ENCODE measurements at regions not wholly inside any gene's neighbourhood (a gene's known extent, or its start where the extent isn't known, plus 50 kb on each side); places are given as distances from the start of the nearest gene placed in this dataset.
A peak's percentile ranks its signal among the peaks of the same experiment; 100 is the strongest.
"Not testable (repeated sequence)": the region's sequence is repeated elsewhere in the genome, so short reads cannot be mapped to it uniquely, and the experiment has no call there.

- DNase-seq = no peak
These were observed 255.7 kb upstream of the AR start for GRCh38 chrX:67288156-67288555.

GRCh38 chrX:67289055-67289499 lies 254.7 kb upstream of the AR start:
- no peak for DNase-seq

- DNase-seq = no peak
These were observed 253.2 kb upstream of the AR start for GRCh38 chrX:67290489-67291220.

DNA sequence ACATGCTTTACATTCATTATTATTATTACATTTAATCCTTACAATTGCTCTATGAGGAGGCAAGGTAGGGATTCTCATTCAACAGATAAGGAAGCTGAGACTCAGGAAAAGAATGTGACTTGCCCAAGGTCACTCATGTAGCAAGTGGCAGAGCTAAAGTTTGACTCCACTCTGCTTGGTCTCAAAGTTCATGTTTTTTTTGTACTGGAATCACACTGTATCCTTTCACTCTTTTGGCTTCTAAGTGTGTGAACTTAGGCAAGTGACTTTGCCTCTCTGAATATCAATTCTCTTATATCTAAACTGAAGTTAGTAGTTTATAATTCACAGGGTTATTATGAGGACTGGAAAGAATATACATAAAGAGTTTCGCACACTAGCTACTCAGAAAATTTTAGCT lies 247.9 kb upstream of the AR start:
- no peak for DNase-seq

GRCh38 chrX:67296395-67296794 lies 247.4 kb upstream of the AR start:
- no peak for DNase-seq

DNA sequence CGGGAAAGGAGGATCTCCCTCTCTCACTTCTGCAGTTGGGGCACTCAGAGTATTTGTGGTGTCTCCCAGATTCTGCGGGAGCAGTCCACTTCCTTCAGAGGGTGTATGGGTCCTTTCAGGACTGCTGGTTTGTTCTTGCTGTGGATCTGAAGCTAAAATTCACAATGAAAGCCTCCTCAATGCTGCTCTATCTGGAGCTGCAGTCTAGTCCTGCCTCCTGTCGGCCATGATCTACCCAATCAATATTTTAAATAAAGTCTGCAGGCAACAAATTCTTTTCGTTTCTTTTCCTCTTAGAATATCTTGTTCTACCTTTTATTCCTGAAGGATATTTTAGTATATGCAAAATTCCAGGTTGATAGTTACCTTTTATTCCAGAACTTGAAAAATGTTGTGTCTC lies 226.1 kb upstream of the AR start:
- DNase-seq = no peak

GRCh38 chrX:67328476-67328875 lies 215.3 kb upstream of the AR start:
- DNase-seq = no peak

- no peak for DNase-seq
These were observed 209.5 kb upstream of the AR start for GRCh38 chrX:67334323-67334722.

DNA sequence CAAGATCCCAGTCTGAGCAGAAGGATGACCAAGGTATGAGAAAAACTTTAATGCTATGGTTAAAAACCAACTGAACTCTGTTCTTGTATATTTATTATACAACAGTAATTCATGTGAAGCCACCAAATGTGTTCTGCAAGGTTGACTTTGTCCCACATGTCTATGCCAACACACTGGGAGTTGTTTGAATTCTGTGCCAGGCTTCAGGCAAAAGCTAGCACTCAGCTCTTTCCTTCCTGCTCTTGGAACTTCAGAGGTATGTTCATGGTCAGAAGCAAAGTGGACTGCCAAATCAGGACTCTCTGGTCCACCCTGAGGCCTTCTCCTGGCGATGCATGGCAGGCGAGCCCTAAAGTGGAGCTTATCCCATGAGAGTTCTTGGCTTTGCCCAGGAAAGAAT lies 205.6 kb upstream of the AR start:
- DNase-seq = no peak

DNA sequence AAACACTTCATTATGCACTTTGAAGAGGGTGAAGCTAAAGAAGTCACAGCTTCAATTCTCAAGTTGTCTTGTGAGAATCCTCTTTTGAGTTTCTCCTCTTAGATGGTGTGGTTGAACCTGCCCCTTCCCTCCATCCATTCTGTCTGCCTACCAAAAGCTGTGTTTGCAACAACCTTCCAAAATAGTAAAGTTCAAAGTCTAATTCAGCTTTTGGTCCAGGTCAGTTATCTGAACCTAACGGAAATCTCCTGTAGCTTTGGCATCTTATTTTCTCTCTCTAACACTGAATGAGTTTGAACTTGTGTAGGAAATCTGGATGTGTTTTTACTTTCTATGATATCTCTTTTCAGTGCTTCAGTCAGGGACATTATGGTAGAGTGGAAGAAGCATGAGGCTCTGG lies 201.7 kb upstream of the AR start:
- DNase-seq = no peak

GRCh38 chrX:67346225-67346624 lies 197.6 kb upstream of the AR start:
- no peak for DNase-seq

DNA sequence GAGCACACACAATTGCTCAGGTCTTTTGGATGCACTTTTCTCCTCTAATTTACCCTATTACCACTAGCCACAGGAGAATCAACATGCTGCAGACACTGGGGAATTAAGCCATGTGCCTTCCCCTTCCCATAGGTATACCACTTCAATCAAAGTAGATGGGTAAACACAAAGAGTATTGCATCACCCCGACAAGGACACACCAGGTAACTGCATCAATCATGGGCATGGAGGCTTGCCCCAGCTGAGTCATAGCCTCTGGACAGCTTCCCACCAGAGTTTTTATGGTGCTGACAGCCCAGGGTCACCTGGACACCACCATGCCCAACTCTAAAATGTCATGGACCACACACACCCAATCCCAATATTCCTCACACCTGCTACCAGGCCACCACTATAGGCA lies 197.2 kb upstream of the AR start:
- no peak for DNase-seq

- no peak for DNase-seq
These were observed 196.7 kb upstream of the AR start for GRCh38 chrX:67347145-67347544.

GRCh38 chrX:67351411-67351810 lies 192.4 kb upstream of the AR start:
- DNase-seq = no peak

DNA sequence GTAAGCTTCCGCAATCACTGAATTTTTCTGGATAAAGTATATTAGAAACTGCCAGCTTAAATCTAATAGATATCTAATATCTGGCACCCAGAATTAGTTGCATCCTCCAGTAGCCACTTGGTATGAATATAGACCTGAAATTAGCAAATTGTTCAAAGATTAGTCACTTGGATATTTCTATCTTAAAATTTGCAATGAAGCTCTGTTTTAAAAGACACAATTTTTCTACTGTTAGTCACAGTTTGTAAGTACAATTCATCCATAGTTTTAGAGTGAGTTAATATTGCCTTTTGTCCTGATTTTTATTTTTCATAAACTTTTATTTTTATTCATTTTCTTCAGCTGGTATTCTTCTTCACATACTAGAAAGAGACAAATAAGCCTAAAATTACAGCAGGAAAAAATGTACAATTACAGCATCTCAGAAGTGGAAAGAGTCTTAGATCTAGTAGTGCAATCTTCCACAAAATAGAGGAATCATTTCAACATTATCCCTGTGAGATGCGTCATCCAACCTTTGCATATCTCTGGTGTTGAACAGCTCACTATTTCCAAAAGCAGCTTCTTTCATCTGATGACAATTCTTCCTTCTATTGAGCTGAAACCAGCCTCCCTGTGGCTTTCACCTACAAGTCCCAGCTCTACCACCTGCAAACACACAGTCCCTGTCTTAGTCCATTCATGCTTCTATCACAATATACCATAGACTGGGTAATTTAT lies 190.0 kb upstream of the AR start:
- peak; percentile 1 for DNase-seq

DNA sequence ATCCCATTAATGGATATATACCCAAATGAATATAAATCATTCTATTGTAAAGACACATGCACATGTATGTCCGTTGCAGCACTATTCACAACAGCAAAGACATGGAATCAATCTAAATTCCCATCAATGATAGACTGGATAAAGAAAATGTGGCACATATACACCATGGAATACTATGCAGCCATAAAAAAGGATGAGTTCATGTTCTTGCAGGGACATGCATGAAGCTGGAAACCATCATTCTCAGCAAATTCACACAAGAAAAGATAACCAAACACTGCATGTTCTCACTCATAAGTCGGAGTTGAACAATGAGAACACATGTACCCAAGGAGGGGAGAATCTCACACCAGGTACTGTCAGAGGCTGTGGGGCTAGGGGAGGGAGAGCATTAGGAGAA lies 182.6 kb upstream of the AR start:
- DNase-seq = not testable (repeated sequence)

DNA sequence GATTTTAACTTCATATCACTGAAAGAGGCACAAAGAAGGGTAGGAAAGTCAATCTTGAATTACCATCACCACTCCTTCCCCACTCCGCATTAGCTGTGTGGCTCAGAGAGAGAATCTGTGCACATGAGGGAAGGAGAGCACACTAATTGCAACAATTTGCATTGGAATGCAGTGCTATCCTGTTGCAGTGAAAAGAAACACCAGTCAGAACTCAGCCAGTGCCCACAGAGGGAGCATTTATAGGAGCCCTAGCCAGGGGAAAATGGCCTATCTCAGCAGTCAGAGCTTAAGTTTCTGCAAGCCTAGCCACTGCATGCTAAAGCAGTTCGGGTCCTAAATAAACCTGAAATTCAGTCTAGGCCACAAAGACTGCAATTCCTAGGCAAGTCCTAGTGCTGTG lies 159.4 kb upstream of the AR start:
- no peak for DNase-seq

- DNase-seq = no peak
These were observed 135.3 kb upstream of the AR start for GRCh38 chrX:67408423-67409079.

GRCh38 chrX:67415937-67416336 lies 127.9 kb upstream of the AR start:
- no peak for DNase-seq

GRCh38 chrX:67426946-67427345 lies 116.9 kb upstream of the AR start:
- DNase-seq = no peak

- no peak for DNase-seq
These were observed 108.3 kb upstream of the AR start for GRCh38 chrX:67435536-67435935.

GRCh38 chrX:67436867-67437266 lies 107.0 kb upstream of the AR start:
- DNase-seq = no peak

GRCh38 chrX:67437821-67438220 lies 106.0 kb upstream of the AR start:
- no peak for DNase-seq

DNA sequence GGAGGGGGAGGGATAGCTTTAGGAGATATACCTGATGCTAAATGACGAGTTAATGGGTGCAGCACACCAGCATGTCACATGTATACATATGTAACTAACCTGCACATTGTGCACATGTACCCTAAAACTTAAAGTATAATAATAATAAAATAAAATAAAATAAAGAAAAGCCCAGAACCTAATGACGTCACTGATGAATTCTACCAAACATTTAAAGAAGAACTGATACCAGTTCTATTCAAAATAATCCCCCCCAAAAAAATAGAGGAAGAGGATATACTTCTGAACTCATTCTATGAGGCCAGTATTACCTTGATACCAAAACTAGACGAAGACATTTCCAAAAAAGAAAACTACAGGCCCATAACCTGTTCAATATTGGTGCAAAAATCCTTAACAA lies 68.6 kb upstream of the AR start:
- not testable (repeated sequence) for DNase-seq
